ENCODE measurements at regions not wholly inside any gene's neighbourhood (a gene's known extent, or its start where the extent isn't known, plus 50 kb on each side); places are given as distances from the start of the nearest gene placed in this dataset.
"Not testable (repeated sequence)": the region's sequence is repeated elsewhere in the genome, so short reads cannot be mapped to it uniquely, and the experiment has no call there.

GRCh38 chr4:33130662-33131061, 2410.5 kb downstream of the PCDH7 start:
- TF ChIP-seq CTCF, POLR2A, EP300, POLR2AphosphoS5 (IDR thresholded peaks at IDR 0.05): not testable (repeated sequence)

Data from stomach (tissue), 4 donors.